A673 (cell line): ENCODE measurements at regions not wholly inside any gene's neighbourhood (a gene's known extent, or its start where the extent isn't known, plus 50 kb on each side); places are given as distances from the start of the nearest gene placed in this dataset.

ENCODE experiments used
- BruUV-seq: library from RNA; stranded (reverse); fragments of 400-500 nt; replicated peaks from 2 replicates; lab custom pipeline; 2021; lab: Mats Ljungman, UMichigan
- CTCF ChIA-PET: fragments of 300-600 bp; sonication (Branson Sonifier 250); formaldehyde crosslinking; loops from one replicate; lab custom pipeline; 2022; ENCODE audit warnings: antibody characterized with exemption; lab: Charles Lee
- POLR2A ChIA-PET: fragments of 300-600 bp; sonication (Branson Sonifier 250); formaldehyde crosslinking; loops from one replicate; lab custom pipeline; 2022; ENCODE audit warnings: antibody characterized with exemption; ENCODE audit not compliant: low non-redundant PET; lab: Charles Lee
- DNase-seq: peaks from one replicate; pipeline ENCODE4 v3.0.0-alpha.2; 2015; ENCODE audit warnings: low spot score
- H3K27ac ChIP-seq: fragments of 200-600 bp; sonication (generic); 2 replicates; pipeline ENCODE4 v1.5.1; 2016; ENCODE audit warnings: mixed run types, low read depth, mild to moderate bottlenecking, mixed read lengths, antibody characterized with exemption, low read length; ENCODE audit not compliant: poor library complexity, severe bottlenecking
- H3K27me3 ChIP-seq: fragments of 200-600 bp; sonication (generic); replicated peaks from 2 replicates; pipeline ENCODE4 v1.6.1; 2017; ENCODE audit warnings: mixed run types, low read depth, mild to moderate bottlenecking, mixed read lengths, antibody characterized with exemption, low read length; ENCODE audit not compliant: insufficient read depth, poor library complexity
- H3K36me3 ChIP-seq: fragments of 200-600 bp; sonication (generic); 2 replicates; pipeline ENCODE4 v1.6.1; 2016; ENCODE audit warnings: mixed run types, mild to moderate bottlenecking, mixed read lengths, antibody characterized with exemption, low read length; ENCODE audit not compliant: insufficient read depth, poor library complexity, severe bottlenecking
- H3K4me1 ChIP-seq: fragments of 200-600 bp; sonication (generic); 2 replicates; pipeline ENCODE4 v1.6.1; 2017; ENCODE audit warnings: mixed run types, mild to moderate bottlenecking, mixed read lengths, antibody characterized with exemption, low read length; ENCODE audit not compliant: insufficient read depth, poor library complexity, severe bottlenecking
- H3K4me3 ChIP-seq: fragments of 200-600 bp; sonication (generic); 2 replicates; pipeline ENCODE4 v1.5.1; 2016; ENCODE audit warnings: low read depth, mixed run types, mild to moderate bottlenecking, mixed read lengths, low read length; ENCODE audit not compliant: poor library complexity, severe bottlenecking
- H3K9me3 ChIP-seq: fragments of 200-600 bp; sonication (generic); 2 replicates; pipeline ENCODE4 v1.6.1; 2016; ENCODE audit warnings: mixed run types, low read depth, mild to moderate bottlenecking, mixed read lengths, antibody characterized with exemption, low read length; ENCODE audit not compliant: poor library complexity, severe bottlenecking
- EZH2 ChIP-seq: fragments of 200-600 bp; sonication (generic); IDR thresholded peaks from 2 replicates; pipeline ENCODE4 v1.6.1; 2017; ENCODE audit warnings: borderline replicate concordance, low read depth, mild to moderate bottlenecking, mixed read lengths, antibody characterized with exemption, low read length; ENCODE audit not compliant: poor library complexity, severe bottlenecking
- intact Hi-C: fragments of 100-400 bp; cut with micrococcal nuclease; formaldehyde crosslinking; loops from one replicate; pipeline ENCODE4 v1.10.0; 2022; ENCODE audit not compliant: unreplicated experiment
- TF ChIP-seq, protein P1 (sequence below): fragments of 300-800, 200-600 bp; sonication (generic); conservative IDR thresholded peaks from 2 replicates; pipeline ENCODE4 v1.5.1; 2017; ENCODE audit warnings: low read depth, mild to moderate bottlenecking, antibody characterized with exemption, low read length, moderate library complexity, mixed read lengths

DNA sequence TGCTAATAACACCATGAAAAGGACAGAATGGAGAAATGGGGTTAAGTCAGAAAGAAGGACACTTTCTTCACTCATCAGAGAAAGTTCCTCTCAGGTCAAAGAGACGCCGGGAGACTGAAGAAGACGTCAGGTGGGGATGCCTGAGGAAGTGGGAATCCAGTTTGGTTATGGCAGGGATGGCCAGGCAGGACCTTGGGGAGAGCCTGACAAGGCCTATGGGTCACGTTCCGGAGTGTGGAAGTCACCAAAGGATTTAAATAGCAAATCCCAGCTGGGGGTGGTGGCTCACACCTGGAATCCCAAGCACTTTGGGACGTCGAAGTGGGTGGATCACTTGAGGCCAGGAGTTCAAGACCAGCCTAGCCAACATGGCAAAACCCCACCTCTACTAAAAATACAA lies 432.7 kb upstream of the SMIM21 start:
- Histone ChIP-seq H3K27ac (no peak overlapping the region), H3K9me3 (no peaks in the 10 kb centered on the region), H3K36me3 (no peaks in the 10 kb centered on the region), H3K27me3 (no peaks in the 10 kb centered on the region), H3K4me3 (no peak overlapping the region), H3K4me1 (no peaks in the 10 kb centered on the region)
- no TSS peak for BruUV-seq
- ChIA-PET CTCF (no interaction called here), POLR2A (no interaction called here)
- intact Hi-C loops = no loop called here
- no peak for TF ChIP-seq EZH2
- TF ChIP-seq, protein P1, sequence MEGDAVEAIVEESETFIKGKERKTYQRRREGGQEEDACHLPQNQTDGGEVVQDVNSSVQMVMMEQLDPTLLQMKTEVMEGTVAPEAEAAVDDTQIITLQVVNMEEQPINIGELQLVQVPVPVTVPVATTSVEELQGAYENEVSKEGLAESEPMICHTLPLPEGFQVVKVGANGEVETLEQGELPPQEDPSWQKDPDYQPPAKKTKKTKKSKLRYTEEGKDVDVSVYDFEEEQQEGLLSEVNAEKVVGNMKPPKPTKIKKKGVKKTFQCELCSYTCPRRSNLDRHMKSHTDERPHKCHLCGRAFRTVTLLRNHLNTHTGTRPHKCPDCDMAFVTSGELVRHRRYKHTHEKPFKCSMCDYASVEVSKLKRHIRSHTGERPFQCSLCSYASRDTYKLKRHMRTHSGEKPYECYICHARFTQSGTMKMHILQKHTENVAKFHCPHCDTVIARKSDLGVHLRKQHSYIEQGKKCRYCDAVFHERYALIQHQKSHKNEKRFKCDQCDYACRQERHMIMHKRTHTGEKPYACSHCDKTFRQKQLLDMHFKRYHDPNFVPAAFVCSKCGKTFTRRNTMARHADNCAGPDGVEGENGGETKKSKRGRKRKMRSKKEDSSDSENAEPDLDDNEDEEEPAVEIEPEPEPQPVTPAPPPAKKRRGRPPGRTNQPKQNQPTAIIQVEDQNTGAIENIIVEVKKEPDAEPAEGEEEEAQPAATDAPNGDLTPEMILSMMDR = no peak
- DNase-seq = no peak

DNA sequence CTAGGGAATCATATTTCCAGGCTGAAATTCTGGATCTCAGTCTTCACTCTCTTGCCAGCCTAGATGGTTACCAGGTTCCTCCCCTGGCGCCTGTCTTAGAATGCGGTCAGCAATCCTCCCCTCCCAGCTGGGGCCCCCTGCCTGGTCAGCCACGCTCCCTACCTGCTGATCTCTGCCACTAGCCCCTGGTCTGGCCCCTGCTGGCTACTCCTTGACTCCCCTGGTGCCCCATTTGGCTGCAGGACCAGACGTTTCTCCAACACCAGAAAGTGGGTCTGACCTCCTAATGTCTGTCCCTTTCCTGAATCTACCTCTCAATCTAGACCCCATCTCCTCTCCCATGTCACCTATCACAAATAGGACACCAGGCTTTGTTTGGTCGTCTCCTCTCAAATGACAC lies 432.0 kb upstream of the SMIM21 start:
- Histone ChIP-seq H3K9me3 (no peaks in the 10 kb centered on the region), H3K36me3 (no peaks in the 10 kb centered on the region), H3K4me1 (no peaks in the 10 kb centered on the region), H3K27me3 (no peaks in the 10 kb centered on the region), H3K27ac (no peak overlapping the region), H3K4me3 (no peak overlapping the region)
- no TSS peak for BruUV-seq
- intact Hi-C loops = no loop called here
- TF ChIP-seq, protein P1 = no peak
- TF ChIP-seq EZH2 = no peak
- no peak for DNase-seq
- CTCF ChIA-PET = no interaction called here
- POLR2A ChIA-PET = no interaction called here

DNA sequence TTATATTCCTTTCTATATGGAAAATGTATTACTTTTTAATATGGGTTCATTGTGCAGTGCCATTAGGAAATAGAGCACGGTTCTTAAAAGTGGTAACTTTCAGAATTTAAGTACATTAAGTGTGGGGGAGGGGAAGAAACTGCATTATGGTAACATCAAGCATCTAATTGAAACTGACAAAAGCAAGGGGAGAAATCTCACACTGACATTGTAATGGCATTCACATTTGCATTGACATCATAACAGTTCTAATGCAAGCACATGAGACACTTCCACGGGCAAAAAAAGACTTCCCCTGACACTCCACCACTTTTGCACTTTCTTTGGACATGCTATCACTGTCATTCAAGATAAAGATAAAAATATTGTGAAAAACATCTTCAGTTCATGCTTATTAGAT lies 431.3 kb upstream of the SMIM21 start:
- DNase-seq = no peak
- POLR2A ChIA-PET = no interaction called here
- no peak for TF ChIP-seq EZH2
- TF ChIP-seq, protein P1 = no peak
- no peaks in the 10 kb centered on the region for H3K4me1 ChIP-seq
- H3K27ac ChIP-seq = no peak overlapping the region
- no TSS peak for BruUV-seq
- CTCF ChIA-PET = no interaction called here
- intact Hi-C loops = no loop called here
- no peaks in the 10 kb centered on the region for H3K9me3 ChIP-seq
- no peaks in the 10 kb centered on the region for H3K27me3 ChIP-seq
- no peak overlapping the region for H3K4me3 ChIP-seq
- H3K36me3 ChIP-seq = no peaks in the 10 kb centered on the region
